Cardiac fibroblast (primary cell): ENCODE measurements at regions not wholly inside any gene's neighbourhood (a gene's known extent, or its start where the extent isn't known, plus 50 kb on each side); places are given as distances from the start of the nearest gene placed in this dataset.

Source experiments
- DNase-seq, 2 donors: peaks; one replicate each; pipeline versions ENCODE4 v3.0.0 to v3.0.0-alpha.2; 2010; ENCODE audit warnings: low read depth in 2 of 2
- H3K4me3 ChIP-seq, 2 donors: replicated peaks in 1 of 2; 1 replicate in 1 of 2; 2 replicates in 1 of 2; pipeline ENCODE4 v1.5.1; 2011; ENCODE audit warnings: low read depth in 2 of 2, low read length in 2 of 2, mild to moderate bottlenecking in 2 of 2, moderate library complexity in 1 of 2
- TF ChIP-seq, protein P1 (sequence below): IDR thresholded peaks from one replicate; pipeline ENCODE4 v1.5.1; 2011; ENCODE audit warnings: low read depth, mild to moderate bottlenecking, low read length, inconsistent platforms

GRCh38 chr7:51797371-51797770, 480.8 kb upstream of the COBL start:
- no peak overlapping the region for H3K4me3 ChIP-seq
- no peak for DNase-seq
- TF ChIP-seq, protein P1, sequence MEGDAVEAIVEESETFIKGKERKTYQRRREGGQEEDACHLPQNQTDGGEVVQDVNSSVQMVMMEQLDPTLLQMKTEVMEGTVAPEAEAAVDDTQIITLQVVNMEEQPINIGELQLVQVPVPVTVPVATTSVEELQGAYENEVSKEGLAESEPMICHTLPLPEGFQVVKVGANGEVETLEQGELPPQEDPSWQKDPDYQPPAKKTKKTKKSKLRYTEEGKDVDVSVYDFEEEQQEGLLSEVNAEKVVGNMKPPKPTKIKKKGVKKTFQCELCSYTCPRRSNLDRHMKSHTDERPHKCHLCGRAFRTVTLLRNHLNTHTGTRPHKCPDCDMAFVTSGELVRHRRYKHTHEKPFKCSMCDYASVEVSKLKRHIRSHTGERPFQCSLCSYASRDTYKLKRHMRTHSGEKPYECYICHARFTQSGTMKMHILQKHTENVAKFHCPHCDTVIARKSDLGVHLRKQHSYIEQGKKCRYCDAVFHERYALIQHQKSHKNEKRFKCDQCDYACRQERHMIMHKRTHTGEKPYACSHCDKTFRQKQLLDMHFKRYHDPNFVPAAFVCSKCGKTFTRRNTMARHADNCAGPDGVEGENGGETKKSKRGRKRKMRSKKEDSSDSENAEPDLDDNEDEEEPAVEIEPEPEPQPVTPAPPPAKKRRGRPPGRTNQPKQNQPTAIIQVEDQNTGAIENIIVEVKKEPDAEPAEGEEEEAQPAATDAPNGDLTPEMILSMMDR, result no peak

- no peak for DNase-seq
- H3K4me3 ChIP-seq, result no peak overlapping the region
- TF ChIP-seq, protein P1, result no peak
These were observed 476.2 kb upstream of the COBL start for GRCh38 chr7:51792796-51793195.

GRCh38 chr7:51789489-51789888, 472.9 kb upstream of the COBL start:
- TF ChIP-seq, protein P1, result no peak
- H3K4me3 ChIP-seq, result no peak overlapping the region
- DNase-seq, result no peak

DNA sequence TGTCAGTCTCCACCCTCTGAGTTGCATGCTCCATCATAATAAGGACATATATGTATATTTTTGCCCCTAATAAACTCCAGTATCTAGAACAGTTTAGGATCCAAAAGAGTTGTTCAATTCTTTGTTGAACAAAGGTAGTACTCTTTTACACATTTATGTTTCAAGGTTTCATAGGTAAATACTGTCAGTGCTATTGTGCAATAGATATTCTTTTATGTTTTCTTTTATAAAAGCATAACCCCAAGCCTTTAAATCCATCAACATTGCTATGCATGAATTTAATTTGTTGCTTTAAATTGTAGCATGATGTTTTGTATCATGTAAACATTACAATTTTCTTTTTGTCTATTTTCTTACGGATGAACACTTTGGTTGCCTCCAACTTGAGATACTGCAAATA, 469.7 kb upstream of the COBL start:
- no peak for DNase-seq
- TF ChIP-seq, protein P1, result no peak
- H3K4me3 ChIP-seq, result no peak overlapping the region

DNA sequence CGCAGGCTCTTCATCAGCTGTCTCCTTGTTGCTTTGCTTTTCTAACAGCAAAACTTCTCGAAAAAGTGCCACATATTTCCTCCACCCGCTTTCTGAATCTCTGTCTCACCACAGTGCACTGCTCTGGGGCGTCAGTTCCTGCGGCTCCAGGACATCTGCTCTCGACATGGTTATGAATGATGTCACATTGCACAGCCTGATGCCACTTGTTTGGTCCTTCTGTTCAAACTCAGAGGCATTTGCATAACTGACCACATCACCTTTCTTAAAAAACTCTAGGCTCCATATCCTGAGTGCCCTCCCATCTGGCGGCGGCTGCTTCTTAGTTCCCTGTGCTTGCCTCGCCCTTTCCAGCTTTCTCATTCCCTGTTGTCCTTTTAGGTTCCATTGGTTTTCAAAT, 469.3 kb upstream of the COBL start:
- DNase-seq, result no peak
- TF ChIP-seq, protein P1, result no peak

GRCh38 chr7:51785171-51785570, 468.6 kb upstream of the COBL start:
- TF ChIP-seq, protein P1, result no peak
- no peak for DNase-seq
- H3K4me3 ChIP-seq, result no peak overlapping the region

More for the DNA sequence above, 469.3 kb upstream of the COBL start:
- H3K4me3 ChIP-seq, result no peak overlapping the region

DNA sequence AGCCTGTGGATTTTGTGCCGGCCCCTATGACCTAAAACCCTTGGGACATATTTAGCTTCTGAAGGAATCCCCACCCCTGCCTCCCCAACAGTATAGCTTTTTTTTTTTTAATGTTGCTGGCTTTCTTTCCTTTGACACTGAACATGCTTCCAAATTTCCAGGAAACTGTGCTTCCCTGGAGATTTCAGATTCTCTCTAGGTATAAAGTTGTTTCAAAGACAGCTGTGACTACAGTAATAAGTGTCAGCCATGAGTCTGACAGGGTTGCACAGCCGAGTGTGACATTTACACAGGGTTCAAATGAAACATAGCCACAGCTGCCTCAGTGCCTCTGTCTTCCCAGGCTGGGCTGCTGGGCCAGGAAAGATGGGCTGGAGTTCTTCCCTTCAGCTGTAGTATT, 466.6 kb upstream of the COBL start:
- TF ChIP-seq, protein P1, result no peak
- no peak for DNase-seq
- H3K4me3 ChIP-seq, result no peak overlapping the region
